ENCODE measurements at regions not wholly inside any gene's neighbourhood (a gene's known extent, or its start where the extent isn't known, plus 50 kb on each side); places are given as distances from the start of the nearest gene placed in this dataset.

GRCh38 chr5:73318308-73318719 lies 130.3 kb downstream of the FOXD1 start:
- no peak for TF ChIP-seq POLR2AphosphoS5 (IDR thresholded peaks at IDR 0.05; ENCODE audit: borderline replicate concordance, low read depth, low read length)
- TF ChIP-seq EZH2 (IDR thresholded peaks at IDR 0.05), result no peak
- TF ChIP-seq FOXP2 (optimal IDR thresholded peaks at IDR 0.05; ENCODE audit: control extremely low read depth, extremely low read length, insufficient read depth), result no peak
